Type B pancreatic cell (in vitro differentiated cells): ENCODE measurements at regions not wholly inside any gene's neighbourhood (a gene's known extent, or its start where the extent isn't known, plus 50 kb on each side); places are given as distances from the start of the nearest gene placed in this dataset.

Experiments
- DNase-seq: peaks from one replicate; pipeline ENCODE4 v3.0.0; 2021; ENCODE audit warnings: mixed read lengths; ENCODE audit not compliant: unreplicated experiment; ENCODE audit errors: extremely low spot score
- H3K27ac Mint-ChIP-seq: 2 replicates; pipeline ENCODE4 v1.8.0; 2021; ENCODE audit warnings: mild to moderate bottlenecking, mixed read lengths
- H3K27me3 Mint-ChIP-seq: 2 replicates; pipeline ENCODE4 v1.8.0; 2021; ENCODE audit warnings: mixed read lengths
- H3K36me3 Mint-ChIP-seq: 2 replicates; pipeline ENCODE4 v1.8.0; 2021; ENCODE audit warnings: mixed read lengths
- H3K4me1 Mint-ChIP-seq: one replicate; pipeline ENCODE4 v1.8.0; 2021; ENCODE audit warnings: mixed read lengths; ENCODE audit not compliant: unreplicated experiment
- H3K4me3 Mint-ChIP-seq: 2 replicates; pipeline ENCODE4 v1.8.0; 2021; ENCODE audit warnings: mild to moderate bottlenecking, mixed read lengths
- H3K9me3 Mint-ChIP-seq: 2 replicates; pipeline ENCODE4 v1.8.0; 2021; ENCODE audit warnings: mixed read lengths
- TF ChIP-seq, protein P1 (sequence below): fragments of 200-600 bp; sonication (generic); conservative IDR thresholded peaks from 2 replicates; pipeline ENCODE4 v1.5.0; 2021; ENCODE audit warnings: antibody characterized with exemption, mild to moderate bottlenecking

DNA sequence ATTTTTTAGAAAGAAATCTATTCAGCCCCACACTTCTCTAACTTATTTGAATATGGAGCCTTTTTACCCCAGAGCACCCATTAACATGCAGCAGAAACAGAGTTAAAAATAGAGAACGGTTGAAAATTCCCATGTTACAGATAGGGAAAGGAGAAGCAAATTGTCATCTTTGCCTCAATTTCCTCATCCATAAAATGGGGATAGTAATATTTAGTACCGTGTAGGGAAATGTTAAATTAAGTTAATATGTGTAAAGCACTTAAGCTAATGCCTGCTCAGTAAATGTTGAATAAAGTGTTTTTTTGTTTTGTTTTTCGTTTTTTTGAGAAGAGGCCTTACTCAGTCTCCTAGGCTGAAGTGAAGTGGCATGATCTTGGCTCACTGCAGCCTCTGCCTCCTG lies 50.3 kb downstream of the NAV1 start:
- Mint-ChIP-seq H3K4me3 (no peak overlapping the region), H3K36me3 (peaks cover 3% of the 10 kb centered on the region), H3K27ac (no peak overlapping the region), H3K4me1 (no peaks in the 10 kb centered on the region), H3K27me3 (peaks cover 2% of the 10 kb centered on the region), H3K9me3 (no peaks in the 10 kb centered on the region)
- DNase-seq, result no peak
- TF ChIP-seq, protein P1, sequence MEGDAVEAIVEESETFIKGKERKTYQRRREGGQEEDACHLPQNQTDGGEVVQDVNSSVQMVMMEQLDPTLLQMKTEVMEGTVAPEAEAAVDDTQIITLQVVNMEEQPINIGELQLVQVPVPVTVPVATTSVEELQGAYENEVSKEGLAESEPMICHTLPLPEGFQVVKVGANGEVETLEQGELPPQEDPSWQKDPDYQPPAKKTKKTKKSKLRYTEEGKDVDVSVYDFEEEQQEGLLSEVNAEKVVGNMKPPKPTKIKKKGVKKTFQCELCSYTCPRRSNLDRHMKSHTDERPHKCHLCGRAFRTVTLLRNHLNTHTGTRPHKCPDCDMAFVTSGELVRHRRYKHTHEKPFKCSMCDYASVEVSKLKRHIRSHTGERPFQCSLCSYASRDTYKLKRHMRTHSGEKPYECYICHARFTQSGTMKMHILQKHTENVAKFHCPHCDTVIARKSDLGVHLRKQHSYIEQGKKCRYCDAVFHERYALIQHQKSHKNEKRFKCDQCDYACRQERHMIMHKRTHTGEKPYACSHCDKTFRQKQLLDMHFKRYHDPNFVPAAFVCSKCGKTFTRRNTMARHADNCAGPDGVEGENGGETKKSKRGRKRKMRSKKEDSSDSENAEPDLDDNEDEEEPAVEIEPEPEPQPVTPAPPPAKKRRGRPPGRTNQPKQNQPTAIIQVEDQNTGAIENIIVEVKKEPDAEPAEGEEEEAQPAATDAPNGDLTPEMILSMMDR, result no peak

DNA sequence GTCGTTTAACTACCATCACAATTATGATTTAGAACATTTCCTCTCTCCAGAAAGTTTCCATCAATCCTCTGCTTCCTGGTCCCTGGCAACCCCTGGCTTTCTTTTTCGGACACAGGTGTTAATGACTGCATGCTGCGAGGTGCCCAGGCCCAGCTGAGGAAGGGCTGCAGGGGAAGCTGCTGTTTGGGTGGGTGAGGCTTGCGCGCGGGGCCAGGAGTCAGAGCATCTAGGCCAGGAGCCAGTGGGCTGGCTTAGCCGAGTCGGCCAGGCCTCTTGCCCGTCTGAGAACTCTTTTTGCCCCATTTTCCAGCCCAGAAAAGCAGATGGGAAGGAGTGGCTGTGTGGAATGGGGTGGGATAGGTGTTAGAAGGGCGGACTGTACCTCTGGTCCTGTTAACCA lies 51.5 kb downstream of the NAV1 start:
- peaks cover 3% of the 10 kb centered on the region for H3K36me3 Mint-ChIP-seq
- peaks cover 2% of the 10 kb centered on the region for H3K27me3 Mint-ChIP-seq
- H3K27ac Mint-ChIP-seq, result no peak overlapping the region

DNA sequence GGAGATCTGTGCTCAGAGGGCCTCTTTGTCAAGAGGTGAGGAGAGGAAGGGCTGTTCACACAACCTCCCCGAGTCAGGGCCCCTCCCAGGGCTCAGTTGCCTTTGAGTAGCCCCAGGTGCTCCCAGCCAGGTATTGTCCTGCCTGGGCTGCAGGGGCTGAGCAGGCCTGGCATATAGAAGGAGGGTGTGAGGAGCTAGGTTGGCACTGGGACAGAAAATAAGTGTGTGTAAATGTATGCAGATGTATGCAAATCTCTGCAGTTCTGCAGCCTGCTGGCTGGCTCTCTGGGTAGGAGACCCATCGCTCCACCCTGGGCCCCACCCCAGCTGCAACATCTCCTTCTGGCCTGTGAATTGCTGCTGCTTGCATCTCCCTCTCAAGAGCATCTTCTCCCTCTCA lies 52.4 kb downstream of the NAV1 start:
- Mint-ChIP-seq H3K4me3 (no peak overlapping the region), H3K27ac (no peak overlapping the region), H3K9me3 (no peaks in the 10 kb centered on the region), H3K4me1 (no peaks in the 10 kb centered on the region), H3K27me3 (peaks cover 2% of the 10 kb centered on the region), H3K36me3 (peaks cover 3% of the 10 kb centered on the region)
- no peak for DNase-seq
- TF ChIP-seq, protein P1, result no peak

More for the DNA sequence above, 51.5 kb downstream of the NAV1 start:
- TF ChIP-seq, protein P1, result no peak
- H3K9me3 Mint-ChIP-seq, result no peaks in the 10 kb centered on the region
- no peak overlapping the region for H3K4me3 Mint-ChIP-seq
- no peak for DNase-seq
- no peaks in the 10 kb centered on the region for H3K4me1 Mint-ChIP-seq

DNA sequence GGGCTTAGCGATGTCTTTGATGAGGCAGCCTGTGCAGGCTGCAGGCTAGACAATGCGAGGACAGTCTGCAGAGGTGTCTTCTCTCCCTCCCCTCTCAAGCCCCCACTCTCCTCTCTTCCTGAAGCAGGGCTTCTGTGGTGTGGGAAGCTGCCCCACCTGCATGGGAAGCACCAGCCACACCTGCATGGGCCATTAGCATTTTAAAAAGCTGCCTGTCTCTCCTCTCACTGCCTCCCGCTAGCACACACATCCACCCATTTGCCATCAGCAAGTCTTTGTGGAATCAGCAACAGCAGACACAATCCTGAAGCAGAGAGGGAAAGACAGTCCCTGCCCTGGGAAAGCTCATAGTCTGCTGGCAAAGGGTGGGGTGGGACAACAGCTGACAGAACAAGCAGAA lies 53.1 kb downstream of the NAV1 start:
- Mint-ChIP-seq H3K27ac (no peak overlapping the region), H3K4me1 (no peaks in the 10 kb centered on the region), H3K27me3 (peaks cover 2% of the 10 kb centered on the region), H3K9me3 (no peaks in the 10 kb centered on the region), H3K36me3 (peaks cover 3% of the 10 kb centered on the region), H3K4me3 (no peak overlapping the region)
- DNase-seq, result no peak
- TF ChIP-seq, protein P1, result no peak

DNA sequence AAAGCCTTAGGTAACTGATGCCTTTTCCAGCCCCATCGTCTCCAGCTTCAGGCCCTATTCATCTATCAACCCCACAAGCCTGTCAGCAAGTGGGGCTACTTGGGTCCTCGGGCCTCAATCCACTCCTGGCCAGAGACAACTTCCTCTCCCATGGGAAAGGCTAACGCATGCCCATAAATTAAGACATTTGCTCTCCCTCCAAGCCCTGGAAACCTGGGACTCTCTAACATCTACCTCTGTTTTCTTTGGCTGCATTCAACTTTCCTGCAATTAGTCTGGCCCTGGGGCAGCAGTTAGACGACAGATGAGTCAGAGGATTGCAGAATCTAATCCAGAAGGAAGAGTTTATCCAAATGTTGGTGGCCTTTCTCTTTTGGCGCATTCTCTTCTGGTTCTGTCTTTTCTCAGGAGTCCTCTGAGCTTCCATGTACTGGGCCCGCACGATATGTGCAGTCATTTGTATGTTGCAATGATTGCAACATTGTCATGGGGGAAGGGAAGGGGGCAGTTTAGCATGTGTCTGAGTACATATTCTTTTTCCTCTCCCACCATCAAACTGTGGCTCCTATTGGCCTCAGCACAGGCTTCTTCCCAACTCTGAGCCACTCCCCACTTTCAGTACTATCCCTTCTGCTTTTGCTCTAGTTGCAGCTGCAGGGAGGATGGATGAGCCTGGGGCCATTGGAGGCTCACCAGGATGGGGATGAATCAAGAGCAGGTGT lies 54.4 kb downstream of the NAV1 start:
- TF ChIP-seq, protein P1, result no peak
- Mint-ChIP-seq H3K27me3 (peaks cover 2% of the 10 kb centered on the region), H3K9me3 (no peaks in the 10 kb centered on the region), H3K27ac (no peak overlapping the region), H3K4me3 (no peak overlapping the region), H3K36me3 (no peaks in the 10 kb centered on the region), H3K4me1 (no peaks in the 10 kb centered on the region)
- DNase-seq, result no peak
